Chondrocyte (in vitro differentiated cells): ENCODE measurements at regions not wholly inside any gene's neighbourhood (a gene's known extent, or its start where the extent isn't known, plus 50 kb on each side); places are given as distances from the start of the nearest gene placed in this dataset.

ENCODE experiments used
- DNase-seq: peaks from one replicate; pipeline ENCODE4 v3.0.0; 2021; ENCODE audit warnings: mixed read lengths, low spot score
- H3K27ac Mint-ChIP-seq: one replicate; pipeline ENCODE4 v1.8.0; 2021; ENCODE audit warnings: mild to moderate bottlenecking, moderate library complexity, mixed read lengths; ENCODE audit not compliant: unreplicated experiment
- H3K27me3 Mint-ChIP-seq: 2 replicates; pipeline ENCODE4 v1.8.0; 2021; ENCODE audit warnings: low read depth, mixed read lengths
- H3K36me3 Mint-ChIP-seq: 2 replicates; pipeline ENCODE4 v1.8.0; 2021; ENCODE audit warnings: low read depth, mixed read lengths
- H3K4me1 Mint-ChIP-seq: 2 replicates; pipeline ENCODE4 v1.8.0; 2021; ENCODE audit warnings: low read depth, mild to moderate bottlenecking, mixed read lengths
- H3K4me3 Mint-ChIP-seq: one replicate; pipeline ENCODE4 v1.8.0; 2021; ENCODE audit warnings: mild to moderate bottlenecking, moderate library complexity, mixed read lengths; ENCODE audit not compliant: unreplicated experiment
- H3K9me3 Mint-ChIP-seq: 2 replicates; pipeline ENCODE4 v1.8.0; 2021; ENCODE audit warnings: low read depth, mixed read lengths
- TF ChIP-seq, protein P1 (sequence below): fragments of 200-600 bp; sonication (generic); IDR thresholded peaks from 2 replicates; pipeline ENCODE4 v1.5.0; 2021; ENCODE audit warnings: antibody characterized with exemption, mild to moderate bottlenecking, moderate library complexity

DNA sequence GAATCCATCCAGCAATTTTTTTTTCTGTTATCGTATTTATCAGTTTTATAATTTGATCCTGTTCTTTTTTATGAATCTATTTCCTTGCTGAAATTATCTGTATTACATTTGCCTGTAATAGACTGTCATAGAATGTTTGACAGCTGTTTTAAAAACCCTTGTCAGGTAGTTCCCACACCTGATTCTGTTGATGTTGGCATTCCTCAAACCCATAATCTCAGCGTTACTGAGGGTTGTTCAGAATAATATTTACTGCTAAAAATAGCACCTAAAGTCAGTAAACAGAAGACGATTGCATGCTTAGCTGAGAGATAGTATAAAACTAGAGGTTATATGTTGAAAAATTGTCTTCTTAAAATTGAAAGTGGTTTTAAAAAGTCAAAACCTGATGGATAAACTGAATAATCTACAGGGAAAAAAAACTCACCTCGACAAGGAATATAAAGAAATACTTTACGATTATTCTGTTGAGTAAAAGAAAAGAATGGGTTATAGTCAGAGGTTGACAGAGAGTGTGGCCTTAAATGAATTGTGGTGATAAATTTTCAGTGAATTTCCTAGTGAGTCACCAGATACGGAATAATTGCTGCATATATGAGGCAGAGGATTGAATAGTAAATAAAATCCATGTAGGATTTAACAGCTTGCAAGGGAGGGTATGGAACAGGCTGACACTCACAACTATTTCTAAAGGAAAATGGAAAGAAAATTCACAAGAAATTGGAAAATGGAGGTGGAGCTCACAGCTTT, 824.1 kb upstream of the IGFBP3 start:
- H3K4me3 Mint-ChIP-seq = no peak overlapping the region
- H3K36me3 Mint-ChIP-seq = no peaks in the 10 kb centered on the region
- TF ChIP-seq, protein P1, sequence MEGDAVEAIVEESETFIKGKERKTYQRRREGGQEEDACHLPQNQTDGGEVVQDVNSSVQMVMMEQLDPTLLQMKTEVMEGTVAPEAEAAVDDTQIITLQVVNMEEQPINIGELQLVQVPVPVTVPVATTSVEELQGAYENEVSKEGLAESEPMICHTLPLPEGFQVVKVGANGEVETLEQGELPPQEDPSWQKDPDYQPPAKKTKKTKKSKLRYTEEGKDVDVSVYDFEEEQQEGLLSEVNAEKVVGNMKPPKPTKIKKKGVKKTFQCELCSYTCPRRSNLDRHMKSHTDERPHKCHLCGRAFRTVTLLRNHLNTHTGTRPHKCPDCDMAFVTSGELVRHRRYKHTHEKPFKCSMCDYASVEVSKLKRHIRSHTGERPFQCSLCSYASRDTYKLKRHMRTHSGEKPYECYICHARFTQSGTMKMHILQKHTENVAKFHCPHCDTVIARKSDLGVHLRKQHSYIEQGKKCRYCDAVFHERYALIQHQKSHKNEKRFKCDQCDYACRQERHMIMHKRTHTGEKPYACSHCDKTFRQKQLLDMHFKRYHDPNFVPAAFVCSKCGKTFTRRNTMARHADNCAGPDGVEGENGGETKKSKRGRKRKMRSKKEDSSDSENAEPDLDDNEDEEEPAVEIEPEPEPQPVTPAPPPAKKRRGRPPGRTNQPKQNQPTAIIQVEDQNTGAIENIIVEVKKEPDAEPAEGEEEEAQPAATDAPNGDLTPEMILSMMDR = no peak
- H3K9me3 Mint-ChIP-seq = no peaks in the 10 kb centered on the region
- no peaks in the 10 kb centered on the region for H3K27me3 Mint-ChIP-seq
- no peak overlapping the region for H3K27ac Mint-ChIP-seq
- DNase-seq = no peak
- H3K4me1 Mint-ChIP-seq = peaks cover 51% of the 10 kb centered on the region

DNA sequence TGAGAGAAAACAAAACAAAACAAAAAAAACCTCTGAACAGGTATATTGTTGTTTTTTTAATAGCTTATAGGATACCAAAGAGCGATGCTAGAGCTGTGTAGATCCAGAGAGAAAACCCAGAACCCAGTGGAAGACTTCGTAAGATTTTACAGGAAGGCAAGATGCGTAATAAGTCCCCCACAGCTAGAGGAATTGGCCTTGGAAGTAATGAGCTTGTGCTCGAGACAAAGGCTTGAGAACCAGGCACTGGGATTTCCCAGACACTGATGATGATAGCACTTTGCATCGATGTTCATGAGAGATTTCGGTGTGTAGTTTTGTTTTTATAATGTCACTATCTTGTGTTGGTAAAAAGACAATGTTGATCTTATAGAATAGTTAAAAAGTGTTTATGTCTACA, 821.5 kb upstream of the IGFBP3 start:
- Mint-ChIP-seq H3K4me1 (peaks cover 46% of the 10 kb centered on the region), H3K27me3 (no peaks in the 10 kb centered on the region), H3K9me3 (no peaks in the 10 kb centered on the region), H3K4me3 (no peak overlapping the region), H3K27ac (no peak overlapping the region), H3K36me3 (no peaks in the 10 kb centered on the region)
- no peak for DNase-seq
- TF ChIP-seq, protein P1 = no peak

DNA sequence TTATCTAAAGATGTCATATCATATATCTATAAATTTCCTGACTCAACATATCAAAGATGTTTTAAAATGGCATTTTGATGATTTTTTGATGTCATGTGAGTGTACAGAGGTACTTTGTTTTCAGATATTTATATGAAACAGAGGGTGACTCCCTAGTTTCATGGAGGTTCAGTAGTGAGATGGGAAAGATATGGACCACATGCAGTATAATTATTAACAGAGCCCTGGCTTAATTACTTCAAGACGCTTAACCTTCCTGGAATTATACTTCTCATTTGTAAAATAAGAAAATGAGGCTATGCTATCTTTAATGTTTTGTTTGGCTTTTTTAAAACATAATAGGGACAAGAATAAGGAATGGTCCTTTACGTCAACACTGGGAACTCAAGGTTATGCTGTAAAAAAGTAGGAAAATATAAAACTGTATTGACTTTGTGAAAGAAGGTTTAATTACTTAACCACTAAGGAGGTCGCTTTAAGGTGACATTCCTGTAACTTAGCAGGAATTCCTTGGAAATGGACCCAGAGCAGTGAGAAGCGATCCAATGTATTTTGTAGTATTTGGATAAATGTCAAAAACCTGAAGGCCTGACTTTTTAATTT, 821.0 kb upstream of the IGFBP3 start:
- Mint-ChIP-seq H3K36me3 (no peaks in the 10 kb centered on the region), H3K27me3 (no peaks in the 10 kb centered on the region), H3K4me1 (peaks cover 46% of the 10 kb centered on the region), H3K9me3 (no peaks in the 10 kb centered on the region), H3K27ac (no peak overlapping the region), H3K4me3 (no peak overlapping the region)
- TF ChIP-seq, protein P1 = no peak
- DNase-seq = no peak

DNA sequence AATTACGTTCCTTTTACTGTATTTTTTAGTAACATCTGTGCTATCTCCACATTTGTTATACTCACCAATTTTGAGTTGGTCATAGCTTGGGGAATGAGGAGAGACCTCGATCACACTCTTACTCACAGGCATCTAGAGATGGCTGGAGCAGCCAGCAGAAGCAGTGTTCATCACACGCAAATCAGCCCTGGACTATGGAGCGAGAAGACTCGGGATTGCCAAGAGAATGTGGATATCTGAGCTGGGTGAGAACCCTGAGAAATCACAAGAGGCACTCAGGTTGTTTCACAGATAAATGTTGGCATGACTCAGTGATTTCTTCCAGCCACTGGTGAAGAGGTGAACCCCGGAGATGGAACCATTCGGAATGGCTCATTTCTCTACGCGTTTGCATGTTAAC, 820.1 kb upstream of the IGFBP3 start:
- H3K27ac Mint-ChIP-seq = no peak overlapping the region
- TF ChIP-seq, protein P1 = no peak
- H3K36me3 Mint-ChIP-seq = no peaks in the 10 kb centered on the region
- no peak overlapping the region for H3K4me3 Mint-ChIP-seq
- peaks cover 46% of the 10 kb centered on the region for H3K4me1 Mint-ChIP-seq
- no peak for DNase-seq
- no peaks in the 10 kb centered on the region for H3K9me3 Mint-ChIP-seq
- H3K27me3 Mint-ChIP-seq = no peaks in the 10 kb centered on the region

DNA sequence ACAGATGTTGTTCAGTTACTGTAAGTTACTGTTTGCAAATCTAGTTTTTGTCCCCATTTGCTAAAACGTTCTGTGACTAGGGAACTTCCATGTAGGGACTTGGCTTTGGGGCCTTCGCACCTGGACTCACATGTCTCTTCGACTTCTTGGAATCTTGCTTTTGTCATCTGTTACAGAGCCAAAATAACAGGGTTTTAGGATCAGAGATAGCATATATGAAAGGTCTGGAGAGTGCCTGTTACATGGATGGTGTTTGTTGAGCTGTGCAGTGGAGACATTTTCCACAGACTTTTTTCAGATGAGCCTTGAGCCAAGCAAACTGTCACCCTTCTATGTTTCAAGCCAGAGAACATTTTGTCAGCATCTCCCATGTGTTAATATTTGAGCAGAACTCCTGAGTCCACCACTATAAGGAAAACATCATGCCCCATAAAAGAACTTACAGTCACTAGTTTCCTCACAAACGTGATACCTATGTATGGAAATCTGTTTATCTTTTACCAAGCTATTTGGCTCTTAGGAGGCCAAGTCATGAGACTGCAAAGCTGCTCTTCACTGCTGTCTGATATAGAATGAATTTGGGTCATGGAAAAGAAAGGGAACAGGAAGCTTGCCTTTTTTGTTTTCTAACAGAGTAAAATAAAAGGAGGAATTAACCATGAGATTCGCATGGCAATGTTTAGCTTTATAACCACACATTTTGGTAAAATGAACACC, 818.6 kb upstream of the IGFBP3 start:
- Mint-ChIP-seq H3K36me3 (no peaks in the 10 kb centered on the region), H3K4me1 (peaks cover 36% of the 10 kb centered on the region), H3K4me3 (no peak overlapping the region), H3K27ac (no peak overlapping the region), H3K9me3 (no peaks in the 10 kb centered on the region), H3K27me3 (no peaks in the 10 kb centered on the region)
- TF ChIP-seq, protein P1 = no peak
- no peak for DNase-seq
